D721Med (cell line): ENCODE measurements at regions not wholly inside any gene's neighbourhood (a gene's known extent, or its start where the extent isn't known, plus 50 kb on each side); places are given as distances from the start of the nearest gene placed in this dataset.

Experiments used
- DNase-seq: peaks from one replicate; pipeline ENCODE4 v3.0.0; 2011; ENCODE audit warnings: low spot score; ENCODE audit not compliant: insufficient read length
- FAIRE-seq: peaks from 2 replicates; lab custom pipeline; 2011; peaks lifted over from hg19 to GRCh38; lab: Jason Lieb, UNC
- TF ChIP-seq, protein P1 (sequence below): IDR thresholded peaks from 2 replicates; pipeline ENCODE4 v1.5.1; 2012; ENCODE audit warnings: mild to moderate bottlenecking, control low read depth; ENCODE audit not compliant: insufficient read depth; ENCODE audit errors: missing control alignments

DNA sequence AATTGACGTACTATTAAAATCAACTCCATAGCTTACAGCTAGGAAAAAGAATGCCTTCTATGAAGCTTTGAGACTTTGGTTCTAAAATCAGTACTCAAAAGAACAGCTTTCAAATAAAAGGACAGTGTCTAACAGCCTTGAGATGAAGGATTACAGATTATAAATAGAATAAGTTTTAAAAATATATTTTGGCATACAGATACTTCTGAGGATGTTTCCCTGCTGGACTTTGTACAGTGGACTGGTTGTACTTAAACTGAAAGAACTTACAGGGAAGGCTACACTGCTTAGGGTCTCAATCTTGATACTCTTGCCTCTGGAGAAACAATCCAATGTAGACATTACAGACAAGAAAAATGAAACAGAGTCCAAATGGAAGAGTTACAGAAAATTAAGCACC lies 452.7 kb downstream of the CETN3 start:
- FAIRE-seq = no peak
- TF ChIP-seq, protein P1, sequence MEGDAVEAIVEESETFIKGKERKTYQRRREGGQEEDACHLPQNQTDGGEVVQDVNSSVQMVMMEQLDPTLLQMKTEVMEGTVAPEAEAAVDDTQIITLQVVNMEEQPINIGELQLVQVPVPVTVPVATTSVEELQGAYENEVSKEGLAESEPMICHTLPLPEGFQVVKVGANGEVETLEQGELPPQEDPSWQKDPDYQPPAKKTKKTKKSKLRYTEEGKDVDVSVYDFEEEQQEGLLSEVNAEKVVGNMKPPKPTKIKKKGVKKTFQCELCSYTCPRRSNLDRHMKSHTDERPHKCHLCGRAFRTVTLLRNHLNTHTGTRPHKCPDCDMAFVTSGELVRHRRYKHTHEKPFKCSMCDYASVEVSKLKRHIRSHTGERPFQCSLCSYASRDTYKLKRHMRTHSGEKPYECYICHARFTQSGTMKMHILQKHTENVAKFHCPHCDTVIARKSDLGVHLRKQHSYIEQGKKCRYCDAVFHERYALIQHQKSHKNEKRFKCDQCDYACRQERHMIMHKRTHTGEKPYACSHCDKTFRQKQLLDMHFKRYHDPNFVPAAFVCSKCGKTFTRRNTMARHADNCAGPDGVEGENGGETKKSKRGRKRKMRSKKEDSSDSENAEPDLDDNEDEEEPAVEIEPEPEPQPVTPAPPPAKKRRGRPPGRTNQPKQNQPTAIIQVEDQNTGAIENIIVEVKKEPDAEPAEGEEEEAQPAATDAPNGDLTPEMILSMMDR = no peak
- no peak for DNase-seq

DNA sequence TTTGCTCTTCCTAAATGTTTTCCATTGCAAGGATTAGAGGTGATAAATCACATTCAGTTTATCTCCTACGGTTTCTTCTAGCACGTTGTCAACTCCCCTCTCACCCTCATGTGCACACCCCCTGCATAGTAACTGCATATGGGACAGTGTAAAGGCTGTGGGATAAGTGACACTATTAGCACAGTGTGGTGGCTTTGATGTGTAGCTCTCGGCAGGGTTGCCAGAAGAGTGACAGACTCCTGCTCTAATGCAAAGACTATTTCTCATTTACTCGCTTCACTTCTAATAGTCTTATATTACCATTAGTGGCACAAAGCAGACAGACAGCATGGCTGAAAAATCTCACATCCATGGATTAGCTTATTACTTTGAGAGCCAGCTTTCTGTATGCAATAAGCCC lies 454.6 kb downstream of the CETN3 start:
- FAIRE-seq (peak; percentile 29), DNase-seq (no peak)
- TF ChIP-seq, protein P1 = no peak

DNA sequence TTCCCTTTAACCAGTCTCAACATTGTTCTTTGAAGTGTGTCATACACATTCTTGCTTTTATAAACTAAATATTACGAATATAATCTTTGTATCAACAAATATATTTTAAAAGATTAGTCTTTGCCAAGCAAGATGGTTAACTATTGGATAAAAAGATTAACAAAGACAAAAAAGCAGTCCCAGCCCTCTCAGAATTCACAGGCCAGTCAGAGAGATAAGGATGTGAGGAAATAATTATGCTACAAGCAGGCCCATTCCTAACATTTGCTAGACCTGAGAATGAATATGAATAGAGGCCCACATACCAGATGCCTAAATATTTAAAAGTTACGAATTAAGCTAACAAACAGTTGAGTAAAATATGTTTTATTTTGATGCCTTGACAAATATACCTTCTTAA lies 457.7 kb downstream of the CETN3 start:
- TF ChIP-seq, protein P1 = no peak
- DNase-seq = no peak
- FAIRE-seq = no peak

DNA sequence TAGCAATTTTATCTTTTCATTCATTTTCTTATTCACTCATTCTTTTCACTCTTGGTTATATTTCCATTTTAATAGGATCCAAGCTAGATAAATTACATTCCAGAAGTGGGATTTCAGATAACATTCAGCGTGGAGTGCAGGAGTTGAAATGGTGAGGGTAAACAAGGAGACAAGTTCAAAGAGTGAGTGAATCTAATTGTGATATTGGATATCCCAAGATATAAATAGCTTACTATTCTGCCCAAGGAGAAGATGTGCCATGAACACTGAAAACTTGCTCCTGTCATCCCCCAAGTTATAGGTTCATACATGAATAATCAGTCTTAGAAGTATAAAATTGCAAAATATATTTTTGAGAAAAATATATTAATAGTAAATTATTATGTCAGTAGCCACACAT lies 459.3 kb downstream of the CETN3 start:
- DNase-seq = no peak
- FAIRE-seq = no peak
- TF ChIP-seq, protein P1 = no peak

DNA sequence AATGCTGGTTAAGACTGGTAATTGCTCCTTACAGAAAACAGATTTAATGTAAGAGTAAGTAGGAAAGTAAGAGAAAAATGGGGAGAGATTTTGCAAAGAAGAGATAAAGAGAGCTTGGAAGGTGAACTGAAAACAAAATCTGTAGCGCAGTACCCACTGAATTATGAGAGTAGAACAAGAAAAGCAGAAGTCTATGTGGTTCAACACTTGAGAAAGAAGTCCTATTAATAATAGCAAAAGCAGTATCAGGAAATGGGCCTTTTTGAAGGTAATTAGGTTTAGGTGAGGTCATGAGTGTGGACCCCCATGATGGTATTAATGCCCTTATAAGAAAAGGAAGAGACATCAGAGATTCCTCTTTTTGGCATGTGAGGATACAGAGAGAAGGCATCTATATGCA lies 460.6 kb downstream of the CETN3 start:
- DNase-seq (no peak), FAIRE-seq (no peak)
- TF ChIP-seq, protein P1 = no peak

DNA sequence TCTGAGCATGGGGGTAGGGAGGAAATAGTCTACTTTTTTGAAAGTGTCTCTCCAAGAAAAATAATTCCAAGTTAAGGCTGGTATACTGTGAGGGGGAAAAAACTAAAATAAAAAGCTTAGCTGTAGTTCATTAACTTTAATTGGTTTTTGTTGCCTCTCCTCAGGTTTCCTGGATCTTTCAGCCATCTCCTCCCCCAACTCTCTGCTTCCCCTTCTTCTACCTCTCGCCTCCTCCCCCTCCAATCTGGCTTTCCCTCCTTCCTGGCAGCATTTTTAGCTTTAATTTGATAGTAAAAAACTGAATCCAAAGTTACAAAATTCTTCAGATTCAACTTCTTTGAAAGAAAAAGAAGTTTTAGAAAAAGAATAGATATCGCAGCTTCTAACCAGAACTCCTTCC lies 462.6 kb downstream of the CETN3 start:
- FAIRE-seq (no peak), DNase-seq (no peak)
- TF ChIP-seq, protein P1 = no peak

DNA sequence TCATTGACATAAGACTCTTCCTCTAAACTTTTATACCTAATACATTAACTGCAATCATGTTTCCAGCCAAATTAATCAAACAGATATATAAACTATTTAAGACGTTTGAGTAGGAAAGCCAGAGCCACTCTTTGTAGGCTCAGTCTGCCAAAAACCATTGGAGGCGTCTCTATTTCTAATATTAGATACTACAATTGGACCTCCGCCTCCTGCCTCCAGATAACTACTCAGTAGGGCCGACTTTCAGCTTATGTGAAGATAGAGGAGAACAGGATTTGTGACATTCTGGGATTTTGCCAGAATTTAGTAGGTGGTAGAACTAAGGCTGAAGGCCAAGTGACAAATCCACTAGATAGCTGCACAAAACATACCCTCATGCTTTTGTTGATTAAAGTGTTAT lies 463.0 kb downstream of the CETN3 start:
- FAIRE-seq (no peak), DNase-seq (no peak)
- TF ChIP-seq, protein P1 = no peak
